ENCODE measurements at regions not wholly inside any gene's neighbourhood (a gene's known extent, or its start where the extent isn't known, plus 50 kb on each side); places are given as distances from the start of the nearest gene placed in this dataset.

- no peak for DNase-seq (ENCODE audit: low spot score)
These were observed 305.6 kb downstream of the NR2F1-AS1 start for GRCh38 chr5:93275376-93275775.

- no peak for DNase-seq (ENCODE audit: low spot score)
These were observed 306.7 kb downstream of the NR2F1-AS1 start for GRCh38 chr5:93274291-93274690.

GRCh38 chr5:93273176-93273575 is 307.8 kb downstream of the NR2F1-AS1 start:
- DNase-seq (ENCODE audit: low spot score), result no peak

GRCh38 chr5:93272108-93272507 is 308.9 kb downstream of the NR2F1-AS1 start:
- no peak for DNase-seq (ENCODE audit: low spot score)

GRCh38 chr5:93267736-93268135 is 313.3 kb downstream of the NR2F1-AS1 start:
- no peak for DNase-seq (ENCODE audit: low spot score)

- no peak for DNase-seq (ENCODE audit: low spot score)
These were observed 313.7 kb downstream of the NR2F1-AS1 start for GRCh38 chr5:93267276-93267675.

- no peak for DNase-seq (ENCODE audit: low spot score)
These were observed 323.4 kb downstream of the NR2F1-AS1 start for GRCh38 chr5:93257616-93258015.

- no peak for DNase-seq (ENCODE audit: low spot score)
These were observed 325.2 kb downstream of the NR2F1-AS1 start for GRCh38 chr5:93255796-93256195.

GRCh38 chr5:93252165-93252564 is 328.9 kb downstream of the NR2F1-AS1 start:
- no peak for DNase-seq (ENCODE audit: low spot score)

GRCh38 chr5:93251347-93251746 is 329.7 kb downstream of the NR2F1-AS1 start:
- no peak for DNase-seq (ENCODE audit: low spot score)

- no peak for DNase-seq (ENCODE audit: low spot score)
These were observed 330.6 kb downstream of the NR2F1-AS1 start for GRCh38 chr5:93250424-93250823.

- DNase-seq (ENCODE audit: low spot score), result no peak
These were observed 331.2 kb downstream of the NR2F1-AS1 start for GRCh38 chr5:93249651-93250289.

GRCh38 chr5:93247105-93247504 is 333.9 kb downstream of the NR2F1-AS1 start:
- no peak for DNase-seq (ENCODE audit: low spot score)

- no peak for DNase-seq (ENCODE audit: low spot score)
These were observed 334.7 kb downstream of the NR2F1-AS1 start for GRCh38 chr5:93246090-93246855.

- DNase-seq (ENCODE audit: low spot score), result no peak
These were observed 335.8 kb downstream of the NR2F1-AS1 start for GRCh38 chr5:93245226-93245625.

- DNase-seq (ENCODE audit: low spot score), result no peak
These were observed 337.5 kb downstream of the NR2F1-AS1 start for GRCh38 chr5:93243481-93243880.

- no peak for DNase-seq (ENCODE audit: low spot score)
These were observed 340.7 kb downstream of the NR2F1-AS1 start for GRCh38 chr5:93240228-93240834.

- no peak for DNase-seq (ENCODE audit: low spot score)
These were observed 344.1 kb downstream of the NR2F1-AS1 start for GRCh38 chr5:93236807-93237421.

- DNase-seq (ENCODE audit: low spot score), result no peak
These were observed 345.3 kb downstream of the NR2F1-AS1 start for GRCh38 chr5:93235761-93236160.

- no peak for DNase-seq (ENCODE audit: low spot score)
These were observed 354.8 kb downstream of the NR2F1-AS1 start for GRCh38 chr5:93226202-93226735.

GRCh38 chr5:93225748-93226147 is 355.3 kb downstream of the NR2F1-AS1 start:
- no peak for DNase-seq (ENCODE audit: low spot score)

- DNase-seq (ENCODE audit: low spot score), result no peak
These were observed 356.4 kb downstream of the NR2F1-AS1 start for GRCh38 chr5:93224624-93225023.

GRCh38 chr5:93221773-93222172 is 359.2 kb downstream of the NR2F1-AS1 start:
- no peak for DNase-seq (ENCODE audit: low spot score)

Data from CD4-positive, alpha-beta T cell treated with Interleukin-15 for 4 hours (primary cell).